Neural progenitor cell (in vitro differentiated cells): ENCODE measurements at regions not wholly inside any gene's neighbourhood (a gene's known extent, or its start where the extent isn't known, plus 50 kb on each side); places are given as distances from the start of the nearest gene placed in this dataset.

ENCODE experiments used
- DNase-seq: peaks from one replicate; pipeline ENCODE4 v3.0.0-alpha.2; 2016; ENCODE audit warnings: low spot score
- H2AFZ ChIP-seq: fragments of 200-600 bp; sonication (generic); replicated peaks from 2 replicates; pipeline ENCODE4 v1.6.1; 2016; ENCODE audit warnings: antibody characterized with exemption
- H3F3A ChIP-seq: fragments of 200-600 bp; sonication (generic); 2 replicates; pipeline ENCODE4 v1.6.1; 2016; ENCODE audit warnings: antibody characterized with exemption, low read depth
- H3K27ac ChIP-seq: fragments of 200-600 bp; sonication (generic); 2 replicates; pipeline ENCODE4 v1.5.1; 2016; ENCODE audit warnings: mild to moderate bottlenecking
- H3K27me3 ChIP-seq: fragments of 200-600 bp; sonication (generic); 2 replicates; pipeline ENCODE4 v1.6.1; 2016; ENCODE audit warnings: mild to moderate bottlenecking, moderate library complexity
- H3K36me3 ChIP-seq: fragments of 200-600 bp; sonication (generic); 2 replicates; pipeline ENCODE4 v1.5.1; 2016
- H3K4me1 ChIP-seq: fragments of 200-600 bp; sonication (generic); 2 replicates; pipeline ENCODE4 v1.6.1; 2016; ENCODE audit warnings: mixed run types
- H3K4me2 ChIP-seq: fragments of 200-600 bp; sonication (generic); 2 replicates; pipeline ENCODE4 v1.6.1; 2016
- H3K4me3 ChIP-seq: fragments of 200-600 bp; sonication (generic); 2 replicates; pipeline ENCODE4 v1.5.1; 2016
- H3K79me2 ChIP-seq: fragments of 200-600 bp; sonication (generic); 2 replicates; pipeline ENCODE4 v1.6.1; 2016; ENCODE audit warnings: low read depth
- H3K9ac ChIP-seq: fragments of 200-600 bp; sonication (generic); 2 replicates; pipeline ENCODE4 v1.6.1; 2016
- H3K9me3 ChIP-seq: fragments of 200-600 bp; sonication (generic); 2 replicates; pipeline ENCODE4 v1.5.1; 2016; ENCODE audit warnings: low read depth
- H4K20me1 ChIP-seq: fragments of 200-600 bp; sonication (generic); 2 replicates; pipeline ENCODE4 v1.6.1; 2016; ENCODE audit warnings: low read depth
- H3K27ac Mint-ChIP-seq: 3 replicates; pipeline ENCODE4 v1.8.0; 2021; ENCODE audit warnings: mixed read lengths
- H3K27me3 Mint-ChIP-seq: 2 replicates; pipeline ENCODE4 v1.8.0; 2022; ENCODE audit warnings: low read depth, mild to moderate bottlenecking, inconsistent platforms, moderate library complexity, mixed read lengths; ENCODE audit not compliant: insufficient read depth
- H3K36me3 Mint-ChIP-seq: 3 replicates; pipeline ENCODE4 v1.8.0; 2021; ENCODE audit warnings: mixed read lengths
- H3K4me1 Mint-ChIP-seq: 3 replicates; pipeline ENCODE4 v1.8.0; 2021; ENCODE audit warnings: mixed read lengths
- H3K4me3 Mint-ChIP-seq: 3 replicates; pipeline ENCODE4 v1.8.0; 2021; ENCODE audit warnings: mild to moderate bottlenecking, moderate library complexity, mixed read lengths
- H3K9me3 Mint-ChIP-seq: 3 replicates; pipeline ENCODE4 v1.8.0; 2020; ENCODE audit warnings: mixed read lengths
- CTCF ChIP-seq: fragments of 200-600 bp; sonication (generic); IDR thresholded peaks from 2 replicates; pipeline ENCODE4 v1.5.1; 2017; ENCODE audit warnings: antibody characterized with exemption, mild to moderate bottlenecking
- EZH2 ChIP-seq: fragments of 200-600 bp; sonication (generic); IDR thresholded peaks from 2 replicates; pipeline ENCODE4 v1.6.1; 2017; ENCODE audit warnings: antibody characterized with exemption, mild to moderate bottlenecking, moderate library complexity
- EZH2phosphoT487 ChIP-seq: fragments of 200-600 bp; sonication (generic); IDR thresholded peaks from 2 replicates; pipeline ENCODE4 v1.6.1; 2017; ENCODE audit warnings: antibody characterized with exemption

- no peak overlapping the region for H3K4me3 Mint-ChIP-seq
- TF ChIP-seq CTCF (no peak), EZH2 (no peak), EZH2phosphoT487 (no peak)
- H2AFZ ChIP-seq: no peak overlapping the region
Observed at GRCh38 chr22:48433647-48434046, 1394.0 kb downstream of the BRD1 start.

DNA sequence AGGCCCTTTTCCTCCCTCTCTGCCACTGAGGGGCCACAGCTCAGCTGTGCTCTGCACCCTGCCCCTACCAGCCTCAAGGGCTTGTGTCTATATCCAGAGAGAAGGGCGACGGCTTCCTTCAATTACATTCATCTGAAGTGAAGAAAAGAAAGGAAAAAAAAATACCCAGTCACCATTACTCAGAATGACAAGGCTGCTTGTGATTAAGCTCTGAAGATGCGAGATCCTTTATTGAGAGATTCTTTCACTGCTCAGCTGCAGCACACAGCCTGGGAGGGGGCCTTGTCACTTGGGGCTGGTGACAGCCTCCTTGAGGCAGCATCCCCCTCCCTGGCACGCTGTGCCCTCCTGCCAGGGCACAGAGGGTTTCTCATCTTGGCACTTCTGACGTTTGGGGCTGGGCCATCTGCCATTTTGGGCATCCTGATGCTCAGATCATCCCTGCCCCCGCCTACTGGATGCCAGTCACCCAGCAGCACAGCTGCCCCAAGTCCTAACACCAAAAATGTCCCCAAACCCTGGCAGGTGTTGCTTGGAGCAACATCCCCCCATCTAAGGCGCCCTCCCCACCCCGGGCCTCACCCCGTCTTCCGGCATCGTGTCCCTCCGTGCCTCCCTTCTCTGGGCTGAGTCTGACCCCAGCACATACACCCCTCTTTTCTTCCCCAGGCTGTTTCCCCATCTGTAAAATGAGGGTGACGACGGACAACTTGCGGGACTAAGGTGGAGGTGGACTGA, 1394.7 kb downstream of the BRD1 start:
- Histone ChIP-seq H3K4me1 (no peaks in the 10 kb centered on the region), H3K36me3 (no peaks in the 10 kb centered on the region), H3K27me3 (no peaks in the 10 kb centered on the region), H3K4me2 (no peak overlapping the region), H3K27ac (no peak overlapping the region), H3F3A (no peaks in the 10 kb centered on the region), H3K9me3 (no peaks in the 10 kb centered on the region), H3K4me3 (no peak overlapping the region), H4K20me1 (no peaks in the 10 kb centered on the region), H3K9ac (no peak overlapping the region), H2AFZ (no peak overlapping the region), H3K79me2 (no peaks in the 10 kb centered on the region)
- peaks cover 9% of the 10 kb centered on the region for H3K4me1 Mint-ChIP-seq
- H3K9me3 Mint-ChIP-seq: no peaks in the 10 kb centered on the region
- no peak overlapping the region for H3K27ac Mint-ChIP-seq
- H3K27me3 Mint-ChIP-seq: peaks cover 17% of the 10 kb centered on the region
- no peaks in the 10 kb centered on the region for H3K36me3 Mint-ChIP-seq
- no peak for DNase-seq
- H3K4me3 Mint-ChIP-seq: no peak overlapping the region
- TF ChIP-seq EZH2: no peak
- TF ChIP-seq CTCF: no peak
- no peak for TF ChIP-seq EZH2phosphoT487

More at GRCh38 chr22:48433647-48434046, 1394.0 kb downstream of the BRD1 start:
- no peak overlapping the region for H3K27ac ChIP-seq
- no peaks in the 10 kb centered on the region for H4K20me1 ChIP-seq
- no peak overlapping the region for H3K4me3 ChIP-seq
- Mint-ChIP-seq H3K36me3 (no peaks in the 10 kb centered on the region), H3K27ac (no peak overlapping the region), H3K27me3 (peaks cover 21% of the 10 kb centered on the region), H3K9me3 (no peaks in the 10 kb centered on the region), H3K4me1 (peaks cover 4% of the 10 kb centered on the region)
- no peak overlapping the region for H3K9ac ChIP-seq
- H3F3A ChIP-seq: no peaks in the 10 kb centered on the region
- no peak for DNase-seq
- no peaks in the 10 kb centered on the region for H3K36me3 ChIP-seq
- no peaks in the 10 kb centered on the region for H3K4me1 ChIP-seq
- H3K4me2 ChIP-seq: no peak overlapping the region
- H3K79me2 ChIP-seq: no peaks in the 10 kb centered on the region
- no peaks in the 10 kb centered on the region for H3K9me3 ChIP-seq
- no peaks in the 10 kb centered on the region for H3K27me3 ChIP-seq

GRCh38 chr22:48431536-48432315, 1395.9 kb downstream of the BRD1 start:
- no peak overlapping the region for H3K4me3 ChIP-seq
- H3K36me3 ChIP-seq: no peaks in the 10 kb centered on the region
- no peaks in the 10 kb centered on the region for H4K20me1 ChIP-seq
- no peaks in the 10 kb centered on the region for H3K79me2 ChIP-seq
- no peaks in the 10 kb centered on the region for H3K27me3 ChIP-seq
- no peak overlapping the region for H3K27ac ChIP-seq
- H2AFZ ChIP-seq: no peak overlapping the region
- H3F3A ChIP-seq: no peaks in the 10 kb centered on the region
- H3K4me2 ChIP-seq: no peak overlapping the region
- Mint-ChIP-seq H3K27ac (no peak overlapping the region), H3K4me1 (peaks cover 14% of the 10 kb centered on the region), H3K36me3 (no peaks in the 10 kb centered on the region), H3K27me3 (peaks cover 15% of the 10 kb centered on the region), H3K4me3 (no peak overlapping the region), H3K9me3 (no peaks in the 10 kb centered on the region)
- H3K4me1 ChIP-seq: peaks cover 8% of the 10 kb centered on the region
- TF ChIP-seq EZH2 (no peak), CTCF (no peak), EZH2phosphoT487 (no peak)
- DNase-seq: no peak
- no peak overlapping the region for H3K9ac ChIP-seq
- H3K9me3 ChIP-seq: no peaks in the 10 kb centered on the region
